Stomach (tissue), 8 donors: ENCODE measurements at regions not wholly inside any gene's neighbourhood (a gene's known extent, or its start where the extent isn't known, plus 50 kb on each side); places are given as distances from the start of the nearest gene placed in this dataset.
"Not testable (repeated sequence)": the region's sequence is repeated elsewhere in the genome, so short reads cannot be mapped to it uniquely, and the experiment has no call there.

ENCODE experiments used
- DNase-seq, 2 donors: peaks; one replicate each; pipeline versions ENCODE4 v3.0.0 to v3.0.0-alpha.2; 2013 to 2019
- H3K27ac ChIP-seq, 5 donors: fragments of 200-600 bp in 4 of 5; sonication (generic) in 4 of 5; one replicate each; pipeline ENCODE4 v1.5.1; 2013 to 2019; ENCODE audit warnings: mild to moderate bottlenecking in 1 of 5, moderate library complexity in 1 of 5
- H3K27me3 ChIP-seq, 3 donors: fragments of 200-600 bp; sonication (generic); one replicate each; pipeline ENCODE4 v1.5.1; 2017 to 2019; ENCODE audit warnings: mixed run types in 1 of 3
- H3K36me3 ChIP-seq, 4 donors: fragments of 200-600 bp; sonication (generic); 1 replicate in 3 of 4; 2 replicates in 1 of 4; pipeline ENCODE4 v1.5.1; 2016 to 2019
- H3K4me1 ChIP-seq, 4 donors: fragments of 200-600 bp; sonication (generic); one replicate each; pipeline ENCODE4 v1.5.1; 2016 to 2019
- H3K4me3 ChIP-seq, 4 donors: fragments of 200-600 bp; sonication (generic) in 3 of 4; one replicate each; pipeline ENCODE4 v1.5.1; 2016 to 2019; ENCODE audit warnings: mild to moderate bottlenecking in 1 of 4
- H3K9me3 ChIP-seq, 4 donors: fragments of 200-600 bp; sonication (generic); one replicate each; pipeline ENCODE4 v1.5.1; 2016 to 2019
- CTCF ChIP-seq, 7 experiments: fragments of 450-650 bp in 4 of 7; fragments of 200-600 bp in 3 of 7; sonication (generic) in 3 of 7; IDR thresholded peaks; one replicate each; pipeline ENCODE4 v1.5.1; 2016 to 2019; ENCODE audit warnings: antibody characterized with exemption in 7 of 7, control low read depth in 2 of 7, mild to moderate bottlenecking in 1 of 7
- EP300 ChIP-seq: sonication (generic); formaldehyde crosslinking; IDR thresholded peaks from one replicate; pipeline ENCODE4 v1.6.1; 2017; ENCODE audit warnings: antibody characterized with exemption
- POLR2A ChIP-seq, 4 donors: fragments of 450-650 bp; IDR thresholded peaks; one replicate each; pipeline ENCODE4 v1.6.1; 2016; ENCODE audit warnings: antibody characterized with exemption in 4 of 4, control low read depth in 2 of 4, mild to moderate bottlenecking in 1 of 4, moderate library complexity in 1 of 4
- POLR2AphosphoS5 ChIP-seq, 3 donors: sonication (generic); formaldehyde crosslinking; IDR thresholded peaks; one replicate each; pipeline ENCODE4 v1.6.1; 2016; ENCODE audit warnings: antibody characterized with exemption in 3 of 3
- WGBS, 5 donors: extraction: QIAGEN DNeasy Blood & Tissue Kit in 3 of 5; methylation state at CpG; one replicate each; pipeline versions ENCODE4 v1.1.5 to v1.1.7; 2013 to 2018; 5-methylcytosine and 5-hydroxymethylcytosine counted together
- intact Hi-C: fragments of 100-400 bp; cut with DNase I; formaldehyde crosslinking; loops from one replicate; pipeline ENCODE4 v1.15.1; 2023; ENCODE audit warnings: low total_unique reads
- donor health status: healthy with polysubstance abuse.
- donor health status: Bipolar disorder and iron deficiency.
- donor health status: healthy.

- 33 to 46% (median 37%) methylated on average over 3 of the region's 3 CpGs for WGBS, 5 donors
- intact Hi-C loops = no loop called here
- TF ChIP-seq CTCF (IDR thresholded peaks at IDR 0.05) = no peak
- TF ChIP-seq POLR2A (IDR thresholded peaks at IDR 0.05) = no peak
- no peak for TF ChIP-seq EP300
- TF ChIP-seq POLR2AphosphoS5 (IDR thresholded peaks at IDR 0.05) = no peak
- Histone ChIP-seq H3K36me3 (no peaks in the 10 kb centered on the region), H3K27me3 (peaks cover 0 to 6% (median 0%) of the 10 kb centered on the region in 3 donors), H3K4me1 (no peaks in the 10 kb centered on the region), H3K9me3 (no peaks in the 10 kb centered on the region), H3K27ac (no peak overlapping the region), H3K4me3 (no peak overlapping the region)
- no peak for DNase-seq
Measured at GRCh38 chr20:22962567-22963439, 72.3 kb upstream of the SSTR4 start.

- Histone ChIP-seq H3K27ac (no peak overlapping the region), H3K4me3 (no peak overlapping the region), H3K27me3 (peaks cover 0 to 6% (median 0%) of the 10 kb centered on the region in 3 donors), H3K9me3 (no peaks in the 10 kb centered on the region), H3K4me1 (no peaks in the 10 kb centered on the region), H3K36me3 (no peaks in the 10 kb centered on the region)
- no peak for DNase-seq
- 65 to 71% (median 68%) methylated on average over 3 of the region's 3 CpGs for WGBS, 5 donors
- intact Hi-C loops = no loop called here
- TF ChIP-seq POLR2AphosphoS5 (IDR thresholded peaks at IDR 0.05) (no peak), EP300 (no peak), CTCF (IDR thresholded peaks at IDR 0.05) (no peak), POLR2A (IDR thresholded peaks at IDR 0.05) (no peak)
Measured at GRCh38 chr20:22963581-22963980, 71.5 kb upstream of the SSTR4 start.

GRCh38 chr20:22966787-22967464 is 68.2 kb upstream of the SSTR4 start:
- TF ChIP-seq POLR2A (IDR thresholded peaks at IDR 0.05) (no peak), EP300 (no peak), CTCF (IDR thresholded peaks at IDR 0.05) (no peak), POLR2AphosphoS5 (IDR thresholded peaks at IDR 0.05) (no peak)
- intact Hi-C loops = no loop called here
- DNase-seq = no peak
- Histone ChIP-seq H3K27ac (no peak overlapping the region), H3K4me3 (no peak overlapping the region), H3K9me3 (no peaks in the 10 kb centered on the region), H3K36me3 (no peaks in the 10 kb centered on the region), H3K4me1 (no peaks in the 10 kb centered on the region), H3K27me3 (peaks cover 0 to 6% (median 0%) of the 10 kb centered on the region in 3 donors)
- 78 to 86% (median 81%) methylated on average over 4 of the region's 4 CpGs for WGBS, 5 donors

- H3K27ac ChIP-seq, H3K4me1 ChIP-seq, DNase-seq, H3K36me3 ChIP-seq, H3K27me3 ChIP-seq, H3K9me3 ChIP-seq, intact Hi-C loops, H3K4me3 ChIP-seq: not testable (repeated sequence)
- 82 to 89% (median 84%) methylated on average over 2 of the region's 2 CpGs for WGBS, 5 donors
Measured at GRCh38 chr20:22967706-22968105, 67.4 kb upstream of the SSTR4 start.

- H3K4me1 ChIP-seq, H3K27ac ChIP-seq, H3K27me3 ChIP-seq, H3K36me3 ChIP-seq, H3K9me3 ChIP-seq, DNase-seq, H3K4me3 ChIP-seq, intact Hi-C loops: not testable (repeated sequence)
- WGBS, 5 donors = 73 to 88% (median 79%) methylated on average over 1 of the region's 1 CpG
Measured at GRCh38 chr20:22969031-22969430, 66.1 kb upstream of the SSTR4 start.

- 64 to 71% (median 69%) methylated on average over 2 of the region's 2 CpGs for WGBS, 5 donors
- intact Hi-C loops, DNase-seq, H3K9me3 ChIP-seq, H3K4me3 ChIP-seq, H3K4me1 ChIP-seq, H3K36me3 ChIP-seq, H3K27ac ChIP-seq, H3K27me3 ChIP-seq: not testable (repeated sequence)
Measured at GRCh38 chr20:22971077-22971476, 64.0 kb upstream of the SSTR4 start.
